ENCODE measurements at regions not wholly inside any gene's neighbourhood (a gene's known extent, or its start where the extent isn't known, plus 50 kb on each side); places are given as distances from the start of the nearest gene placed in this dataset.

DNA sequence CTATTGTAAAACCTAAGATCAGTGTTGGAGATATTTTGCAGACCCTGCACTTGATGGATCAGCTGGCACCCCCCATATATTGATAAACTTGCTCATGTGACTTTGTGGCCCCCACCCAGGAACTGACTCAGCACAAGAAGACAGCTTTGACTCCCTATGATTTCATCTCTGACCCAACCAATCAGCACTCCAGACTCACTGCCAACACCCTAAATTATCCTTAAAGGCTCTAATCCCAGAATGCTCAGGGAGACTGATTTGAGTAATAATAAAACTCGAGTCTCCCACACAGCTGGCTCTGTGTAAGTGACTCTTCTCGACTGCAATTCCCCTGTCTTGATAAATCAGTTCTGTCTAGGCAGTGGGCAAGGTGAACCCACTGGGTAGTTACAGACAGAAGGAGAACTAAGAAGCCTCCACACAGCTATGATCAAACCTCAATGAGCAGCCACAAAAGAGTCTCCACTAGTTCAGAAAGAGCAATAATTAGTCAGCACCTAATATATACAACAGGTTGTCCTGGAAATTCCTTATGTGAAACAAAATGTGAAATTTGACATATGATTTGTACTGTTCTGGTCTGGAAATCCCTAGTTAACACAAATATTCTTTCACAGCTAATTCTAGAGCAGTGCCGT lies 52.2 kb downstream of the ACTL7B start:
- Histone ChIP-seq H3K4me3 (ENCODE audit: low read length in 2 of 2) (no peak overlapping the region), H3K4me1 (ENCODE audit: control insufficient read depth in 2 of 2, insufficient read depth in 2 of 2, low read length in 2 of 2) (no peaks in the 10 kb centered on the region), H3K27ac (ENCODE audit: low read depth in 1 of 2, low read length in 1 of 2) (no peak overlapping the region), H3K9me3 (ENCODE audit: control insufficient read depth in 2 of 2, insufficient read depth in 1 of 2, low read length in 1 of 2) (no peaks in the 10 kb centered on the region), H3K27me3 (ENCODE audit: control insufficient read depth in 2 of 2, insufficient read depth in 1 of 2, low read length in 1 of 2) (no peaks in the 10 kb centered on the region), H3K36me3 (ENCODE audit: control insufficient read depth in 2 of 2, insufficient read depth in 2 of 2, low read length in 1 of 2) (no peaks in the 10 kb centered on the region)
- no peak for DNase-seq (ENCODE audit: low read depth in 6 of 9, low spot score in 9 of 9)
- WGBS, result 92% methylated on average over 3 of the region's 3 CpGs

DNA sequence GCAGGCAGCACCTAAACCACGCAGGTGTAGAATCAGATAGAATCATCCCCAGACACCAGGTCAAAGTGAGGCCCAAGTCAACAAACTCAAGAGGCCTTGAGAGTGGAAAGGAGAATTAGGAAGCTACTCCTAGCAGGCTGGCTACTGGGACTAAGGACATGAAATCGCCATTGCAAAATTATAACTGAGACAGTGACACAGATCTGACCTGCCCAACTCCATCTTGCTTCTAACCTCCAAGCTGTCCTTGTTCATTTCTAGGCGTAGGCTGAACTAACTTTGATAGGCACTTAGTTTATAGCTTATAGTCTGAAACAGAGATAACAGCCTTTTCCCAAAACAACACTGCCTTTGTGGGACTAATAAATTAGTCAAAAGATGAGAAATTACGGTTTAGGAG lies 52.8 kb downstream of the ACTL7B start:
- 95% methylated on average over 4 of the region's 4 CpGs for WGBS
- no peaks in the 10 kb centered on the region for H3K36me3 ChIP-seq (ENCODE audit: control insufficient read depth in 2 of 2, insufficient read depth in 2 of 2, low read length in 1 of 2)
- no peaks in the 10 kb centered on the region for H3K4me1 ChIP-seq (ENCODE audit: control insufficient read depth in 2 of 2, insufficient read depth in 2 of 2, low read length in 2 of 2)
- no peak overlapping the region for H3K4me3 ChIP-seq (ENCODE audit: low read length in 2 of 2)
- no peaks in the 10 kb centered on the region for H3K27me3 ChIP-seq (ENCODE audit: control insufficient read depth in 2 of 2, insufficient read depth in 1 of 2, low read length in 1 of 2)
- no peak overlapping the region for H3K27ac ChIP-seq (ENCODE audit: low read depth in 1 of 2, low read length in 1 of 2)
- DNase-seq (ENCODE audit: low read depth in 6 of 9, low spot score in 9 of 9), result no peak
- H3K9me3 ChIP-seq (ENCODE audit: control insufficient read depth in 2 of 2, insufficient read depth in 1 of 2, low read length in 1 of 2), result no peaks in the 10 kb centered on the region

- 51% methylated on average over 2 of the region's 2 CpGs for WGBS
- no peaks in the 10 kb centered on the region for H3K36me3 ChIP-seq (ENCODE audit: control insufficient read depth in 2 of 2, insufficient read depth in 2 of 2, low read length in 1 of 2)
- no peaks in the 10 kb centered on the region for H3K9me3 ChIP-seq (ENCODE audit: control insufficient read depth in 2 of 2, insufficient read depth in 1 of 2, low read length in 1 of 2)
- no peak for DNase-seq (ENCODE audit: low read depth in 6 of 9, low spot score in 9 of 9)
- no peak overlapping the region for H3K27ac ChIP-seq (ENCODE audit: low read depth in 1 of 2, low read length in 1 of 2)
- no peak overlapping the region for H3K4me3 ChIP-seq (ENCODE audit: low read length in 2 of 2)
- no peaks in the 10 kb centered on the region for H3K27me3 ChIP-seq (ENCODE audit: control insufficient read depth in 2 of 2, insufficient read depth in 1 of 2, low read length in 1 of 2)
- no peaks in the 10 kb centered on the region for H3K4me1 ChIP-seq (ENCODE audit: control insufficient read depth in 2 of 2, insufficient read depth in 2 of 2, low read length in 2 of 2)
Observed at GRCh38 chr9:108801949-108802348, 53.8 kb downstream of the ACTL7B start.

DNA sequence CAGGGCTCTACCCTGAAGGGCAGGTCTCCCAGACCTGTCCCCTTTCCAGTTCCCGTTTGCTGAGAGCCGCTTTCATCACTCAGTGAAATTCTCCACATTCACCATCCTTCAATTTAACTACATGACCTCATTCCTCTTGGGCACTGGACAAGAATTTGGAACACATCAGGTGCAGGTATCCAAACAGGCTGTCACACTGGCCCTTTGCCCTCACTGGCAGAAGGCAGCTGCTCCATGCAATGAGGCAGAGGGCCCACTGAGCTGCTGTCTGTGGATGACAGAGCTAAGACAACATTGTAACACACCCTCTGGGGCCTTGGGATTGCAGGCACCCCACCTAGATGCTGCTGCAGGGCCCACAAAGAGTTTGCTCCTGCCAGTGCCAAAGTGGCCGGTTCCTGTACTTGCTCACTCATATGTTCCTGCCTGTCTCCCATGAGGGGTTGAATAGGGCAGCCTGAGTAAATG lies 55.1 kb downstream of the ACTL7B start:
- Histone ChIP-seq H3K27ac (ENCODE audit: low read depth in 1 of 2, low read length in 1 of 2) (no peak overlapping the region), H3K9me3 (ENCODE audit: control insufficient read depth in 2 of 2, insufficient read depth in 1 of 2, low read length in 1 of 2) (no peaks in the 10 kb centered on the region), H3K36me3 (ENCODE audit: control insufficient read depth in 2 of 2, insufficient read depth in 2 of 2, low read length in 1 of 2) (no peaks in the 10 kb centered on the region), H3K27me3 (ENCODE audit: control insufficient read depth in 2 of 2, insufficient read depth in 1 of 2, low read length in 1 of 2) (no peaks in the 10 kb centered on the region), H3K4me1 (ENCODE audit: control insufficient read depth in 2 of 2, insufficient read depth in 2 of 2, low read length in 2 of 2) (no peaks in the 10 kb centered on the region), H3K4me3 (ENCODE audit: low read length in 2 of 2) (no peak overlapping the region)
- DNase-seq (ENCODE audit: low read depth in 6 of 9, low spot score in 9 of 9), result no peak
- WGBS, result 98% methylated on average over 3 of the region's 3 CpGs

DNA sequence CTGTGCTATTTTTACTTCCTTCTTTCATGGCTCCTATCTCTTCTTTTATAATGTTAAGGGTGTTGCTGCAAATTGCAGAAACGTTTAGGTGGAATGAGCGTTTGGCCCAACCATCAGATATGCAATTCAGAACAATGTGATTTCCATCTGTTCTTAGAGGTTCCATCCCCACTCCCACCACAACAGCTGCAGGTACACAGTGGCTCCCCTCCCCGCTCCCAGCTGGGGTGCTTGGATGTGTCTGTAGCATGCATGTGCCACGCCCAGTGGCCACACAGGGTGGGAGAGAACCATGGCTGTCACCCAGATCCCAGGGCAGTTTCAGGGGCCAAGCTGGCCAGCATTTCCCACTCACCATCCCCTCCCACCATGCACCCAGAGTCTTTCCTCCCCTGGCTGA lies 62.2 kb downstream of the ACTL7B start:
- no peaks in the 10 kb centered on the region for H3K9me3 ChIP-seq (ENCODE audit: control insufficient read depth in 2 of 2, insufficient read depth in 1 of 2, low read length in 1 of 2)
- no peak overlapping the region for H3K27ac ChIP-seq (ENCODE audit: low read depth in 1 of 2, low read length in 1 of 2)
- H3K4me3 ChIP-seq (ENCODE audit: low read length in 2 of 2), result no peak overlapping the region
- H3K36me3 ChIP-seq (ENCODE audit: control insufficient read depth in 2 of 2, insufficient read depth in 2 of 2, low read length in 1 of 2), result no peaks in the 10 kb centered on the region
- DNase-seq (ENCODE audit: low read depth in 6 of 9, low spot score in 9 of 9), result no peak
- no peaks in the 10 kb centered on the region for H3K27me3 ChIP-seq (ENCODE audit: control insufficient read depth in 2 of 2, insufficient read depth in 1 of 2, low read length in 1 of 2)
- WGBS, result 97% methylated on average over 4 of the region's 4 CpGs
- H3K4me1 ChIP-seq (ENCODE audit: control insufficient read depth in 2 of 2, insufficient read depth in 2 of 2, low read length in 2 of 2), result no peaks in the 10 kb centered on the region

GRCh38 chr9:108789742-108790141 lies 66.0 kb downstream of the ACTL7B start:
- no peaks in the 10 kb centered on the region for H3K36me3 ChIP-seq (ENCODE audit: control insufficient read depth in 2 of 2, insufficient read depth in 2 of 2, low read length in 1 of 2)
- no peaks in the 10 kb centered on the region for H3K27me3 ChIP-seq (ENCODE audit: control insufficient read depth in 2 of 2, insufficient read depth in 1 of 2, low read length in 1 of 2)
- WGBS, result 92% methylated on average over 2 of the region's 2 CpGs
- no peak overlapping the region for H3K4me3 ChIP-seq (ENCODE audit: low read length in 2 of 2)
- no peaks in the 10 kb centered on the region for H3K9me3 ChIP-seq (ENCODE audit: control insufficient read depth in 2 of 2, insufficient read depth in 1 of 2, low read length in 1 of 2)
- no peak for DNase-seq (ENCODE audit: low read depth in 6 of 9, low spot score in 9 of 9)
- H3K4me1 ChIP-seq (ENCODE audit: control insufficient read depth in 2 of 2, insufficient read depth in 2 of 2, low read length in 2 of 2), result peaks cover 0 to 2% of the 10 kb centered on the region in 2 donors
- H3K27ac ChIP-seq (ENCODE audit: low read depth in 1 of 2, low read length in 1 of 2), result no peak overlapping the region

DNA sequence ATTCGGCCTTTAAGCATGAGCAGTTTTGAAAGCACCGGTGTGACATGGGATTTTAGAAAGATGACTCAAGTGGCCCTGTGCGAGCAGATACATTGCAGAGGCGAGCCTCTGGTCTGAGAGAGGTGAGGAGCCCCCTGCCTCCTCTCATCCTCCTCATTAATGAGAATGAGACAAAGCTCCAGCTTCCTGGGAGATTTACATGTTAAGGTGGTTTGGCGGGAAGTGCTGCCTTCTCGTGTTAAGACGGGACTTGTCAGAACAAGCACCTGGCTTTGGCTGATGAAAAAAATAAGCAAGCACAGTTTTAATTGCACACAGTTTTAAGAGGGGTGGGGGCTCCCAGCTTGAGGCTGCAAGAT lies 68.1 kb downstream of the ACTL7B start:
- DNase-seq (ENCODE audit: low read depth in 6 of 9, low spot score in 9 of 9), result no peak
- WGBS, result 92% methylated on average over 7 of the region's 7 CpGs

DNA sequence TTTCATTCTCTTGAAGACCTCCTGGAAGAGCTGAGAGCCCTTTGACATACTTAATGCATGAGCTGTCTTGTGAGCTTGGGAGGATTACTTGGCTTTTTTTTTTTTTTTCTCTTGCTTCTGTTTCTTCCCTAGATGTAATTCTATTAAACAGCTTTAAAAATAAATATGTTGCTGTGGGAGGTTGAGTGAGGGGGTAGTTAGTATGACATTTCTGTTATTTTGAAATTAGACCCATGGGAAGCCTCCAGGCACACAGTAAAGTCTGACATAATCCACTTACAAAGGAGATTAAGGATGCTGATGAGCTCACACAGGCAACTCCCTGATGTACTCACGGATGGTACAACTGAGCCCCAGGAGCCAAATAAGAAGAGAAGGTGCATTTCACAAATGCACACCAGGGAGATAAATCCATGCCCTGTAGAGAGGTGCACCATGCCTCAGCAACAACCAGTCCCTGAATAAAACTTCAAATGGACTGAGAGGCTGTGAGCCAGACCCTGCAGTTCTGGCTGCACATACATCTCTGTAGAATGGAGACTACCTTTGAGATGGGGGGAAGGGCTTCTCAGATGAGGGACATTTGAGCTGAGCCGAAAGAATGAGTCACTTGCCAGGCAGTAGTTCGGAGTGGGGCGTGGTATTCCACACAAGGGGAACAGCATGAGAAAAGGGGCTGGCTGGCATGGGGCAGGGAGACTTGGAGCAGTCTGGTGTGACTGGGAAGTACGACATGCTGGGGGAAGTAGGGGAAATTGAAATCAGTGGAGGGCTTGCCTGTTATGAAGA lies 68.7 kb downstream of the ACTL7B start:
- 94% methylated on average over 5 of the region's 5 CpGs for WGBS
- Histone ChIP-seq H3K27ac (ENCODE audit: low read depth in 1 of 2, low read length in 1 of 2) (peak overlapping the region in 1 of 2 donors; percentile 21), H3K4me1 (ENCODE audit: control insufficient read depth in 2 of 2, insufficient read depth in 2 of 2, low read length in 2 of 2) (peaks cover 0 to 15% of the 10 kb centered on the region in 2 donors), H3K27me3 (ENCODE audit: control insufficient read depth in 2 of 2, insufficient read depth in 1 of 2, low read length in 1 of 2) (no peaks in the 10 kb centered on the region), H3K36me3 (ENCODE audit: control insufficient read depth in 2 of 2, insufficient read depth in 2 of 2, low read length in 1 of 2) (no peaks in the 10 kb centered on the region), H3K4me3 (ENCODE audit: low read length in 2 of 2) (no peak overlapping the region), H3K9me3 (ENCODE audit: control insufficient read depth in 2 of 2, insufficient read depth in 1 of 2, low read length in 1 of 2) (no peaks in the 10 kb centered on the region)
- no peak for DNase-seq (ENCODE audit: low read depth in 6 of 9, low spot score in 9 of 9)

More for the DNA sequence above, 68.1 kb downstream of the ACTL7B start:
- no peak overlapping the region for H3K4me3 ChIP-seq (ENCODE audit: low read length in 2 of 2)
- no peaks in the 10 kb centered on the region for H3K36me3 ChIP-seq (ENCODE audit: control insufficient read depth in 2 of 2, insufficient read depth in 2 of 2, low read length in 1 of 2)
- peak overlapping the region in 1 of 2 donors; percentile 21 for H3K27ac ChIP-seq (ENCODE audit: low read depth in 1 of 2, low read length in 1 of 2)
- H3K9me3 ChIP-seq (ENCODE audit: control insufficient read depth in 2 of 2, insufficient read depth in 1 of 2, low read length in 1 of 2), result no peaks in the 10 kb centered on the region
- no peaks in the 10 kb centered on the region for H3K27me3 ChIP-seq (ENCODE audit: control insufficient read depth in 2 of 2, insufficient read depth in 1 of 2, low read length in 1 of 2)
- peaks cover 0 to 15% of the 10 kb centered on the region in 2 donors for H3K4me1 ChIP-seq (ENCODE audit: control insufficient read depth in 2 of 2, insufficient read depth in 2 of 2, low read length in 2 of 2)

DNA sequence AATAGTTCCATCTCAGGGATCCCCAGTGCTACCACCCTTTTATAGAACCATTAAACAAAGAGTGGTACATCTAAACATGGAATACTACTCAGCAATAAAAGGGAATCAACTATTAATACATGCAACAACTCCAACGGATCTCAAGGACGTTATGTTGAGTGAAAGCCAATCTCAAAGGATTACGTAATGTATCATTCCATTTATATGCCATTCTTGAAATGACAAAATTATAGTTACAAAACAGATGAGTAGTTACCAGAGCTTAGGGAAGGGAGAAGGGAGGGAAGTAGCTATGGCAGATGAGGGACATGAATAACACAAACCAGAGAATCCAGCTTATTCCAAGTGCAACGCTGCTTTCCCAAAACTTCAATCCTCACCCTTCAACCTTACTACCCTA lies 69.5 kb downstream of the ACTL7B start:
- Histone ChIP-seq H3K9me3 (ENCODE audit: control insufficient read depth in 2 of 2, insufficient read depth in 1 of 2, low read length in 1 of 2) (no peaks in the 10 kb centered on the region), H3K4me1 (ENCODE audit: control insufficient read depth in 2 of 2, insufficient read depth in 2 of 2, low read length in 2 of 2) (peaks cover 0 to 16% of the 10 kb centered on the region in 2 donors), H3K36me3 (ENCODE audit: control insufficient read depth in 2 of 2, insufficient read depth in 2 of 2, low read length in 1 of 2) (no peaks in the 10 kb centered on the region), H3K27me3 (ENCODE audit: control insufficient read depth in 2 of 2, insufficient read depth in 1 of 2, low read length in 1 of 2) (no peaks in the 10 kb centered on the region), H3K27ac (ENCODE audit: low read depth in 1 of 2, low read length in 1 of 2) (no peak overlapping the region), H3K4me3 (ENCODE audit: low read length in 2 of 2) (no peak overlapping the region)
- DNase-seq (ENCODE audit: low read depth in 6 of 9, low spot score in 9 of 9), result no peak
- WGBS, result 92% methylated on average over 4 of the region's 4 CpGs
